AG20443 (cell line): ENCODE measurements at regions not wholly inside any gene's neighbourhood (a gene's known extent, or its start where the extent isn't known, plus 50 kb on each side); places are given as distances from the start of the nearest gene placed in this dataset.

Source experiments
- DNase-seq: peaks from one replicate; pipeline ENCODE4 v3.0.0; 2012; ENCODE audit warnings: low spot score, mixed read lengths

- no peak for DNase-seq
Observed at GRCh38 chr14:101404426-101405170, 156.7 kb upstream of the DIO3 start.

GRCh38 chr14:101405171-101405883 is 156.0 kb upstream of the DIO3 start:
- no peak for DNase-seq

- DNase-seq, result no peak
Observed at GRCh38 chr14:101406921-101407320, 154.4 kb upstream of the DIO3 start.

GRCh38 chr14:101407328-101407727 is 154.0 kb upstream of the DIO3 start:
- DNase-seq, result no peak

- peak; percentile 71 for DNase-seq
Observed at GRCh38 chr14:101408077-101408831, 153.0 kb upstream of the DIO3 start.

DNA sequence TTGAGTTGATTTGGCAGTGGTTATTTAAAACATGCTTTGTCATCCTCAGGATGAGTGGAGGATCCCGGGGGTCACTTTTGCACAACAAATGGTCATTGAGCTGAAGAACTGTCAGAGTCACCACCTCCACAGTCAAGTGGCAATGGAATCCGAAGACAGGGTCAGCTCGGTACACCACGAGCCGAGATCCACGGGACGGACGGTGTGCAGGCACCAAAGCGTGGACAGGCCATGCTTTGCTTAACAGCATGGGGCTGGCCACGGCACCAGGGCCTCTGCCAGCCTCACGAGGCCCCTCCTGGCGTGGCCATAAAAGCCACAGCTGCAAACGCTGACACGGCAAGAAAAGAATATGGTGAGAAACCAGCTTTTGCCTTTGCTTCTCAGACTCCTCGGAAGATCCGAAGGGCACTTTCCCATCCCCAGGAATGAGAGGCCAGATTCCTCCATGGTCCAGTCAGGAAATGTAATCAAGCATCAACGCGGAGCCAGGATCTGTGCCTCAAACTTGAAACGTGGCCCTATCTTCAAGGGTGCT is 152.2 kb upstream of the DIO3 start:
- no peak for DNase-seq

DNA sequence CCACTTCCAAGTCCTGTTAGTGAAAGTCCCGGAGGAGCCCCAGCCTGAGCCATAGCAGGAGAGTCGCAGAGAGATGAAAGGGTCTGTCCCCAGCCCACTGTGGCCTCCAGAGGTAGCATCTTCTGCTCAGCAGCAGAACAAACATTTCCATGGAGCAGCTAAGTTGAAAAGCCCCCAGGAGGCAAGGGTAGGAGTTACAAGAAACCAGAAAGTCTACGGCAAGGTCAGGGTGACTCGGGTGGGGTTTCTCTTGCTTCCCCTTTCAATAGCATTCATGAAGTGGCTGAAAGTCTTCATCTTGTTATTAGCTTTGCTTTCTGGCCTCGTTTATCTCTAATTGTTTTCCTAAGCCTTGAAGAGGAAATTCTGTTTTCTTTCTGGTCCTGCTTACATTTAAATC is 151.2 kb upstream of the DIO3 start:
- DNase-seq, result no peak

DNA sequence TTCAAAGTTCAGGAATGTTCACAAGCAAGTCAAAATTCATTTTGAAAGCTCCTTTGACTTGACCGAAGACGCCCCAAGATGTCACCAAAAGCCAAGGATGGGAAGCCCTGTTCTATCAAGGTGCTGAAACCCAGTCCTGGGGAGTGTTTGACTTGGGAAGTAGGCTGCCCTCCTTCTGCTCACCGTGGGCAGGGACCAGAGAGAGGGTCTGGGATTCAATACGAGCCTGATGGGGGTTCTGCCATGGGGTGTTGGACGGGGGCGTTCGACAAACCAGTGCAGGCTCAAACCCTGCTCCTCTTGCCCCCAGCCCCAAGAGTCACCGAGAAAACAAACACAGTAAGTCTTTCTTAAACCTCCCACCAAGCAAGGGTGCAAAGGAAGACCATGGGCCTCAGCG is 150.1 kb upstream of the DIO3 start:
- no peak for DNase-seq

DNA sequence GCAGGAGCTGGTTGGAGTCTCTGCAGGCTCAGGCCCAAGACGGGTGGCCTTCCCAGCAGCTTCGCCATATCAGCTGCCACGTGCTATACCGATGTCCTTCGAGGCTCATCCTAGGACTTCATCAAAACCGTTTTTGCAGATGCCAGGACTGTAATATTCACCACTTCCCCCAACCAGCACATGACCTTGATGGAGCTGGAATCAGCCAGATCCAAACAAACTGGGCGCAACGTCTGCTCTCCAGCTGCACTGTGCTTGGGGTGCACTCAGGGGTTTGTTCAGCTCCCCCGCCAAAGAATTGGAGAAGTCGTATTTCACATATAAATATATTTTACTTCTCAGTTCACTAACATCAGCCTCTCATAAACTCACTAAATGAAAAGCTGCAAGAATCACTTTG is 149.5 kb upstream of the DIO3 start:
- DNase-seq, result no peak

DNA sequence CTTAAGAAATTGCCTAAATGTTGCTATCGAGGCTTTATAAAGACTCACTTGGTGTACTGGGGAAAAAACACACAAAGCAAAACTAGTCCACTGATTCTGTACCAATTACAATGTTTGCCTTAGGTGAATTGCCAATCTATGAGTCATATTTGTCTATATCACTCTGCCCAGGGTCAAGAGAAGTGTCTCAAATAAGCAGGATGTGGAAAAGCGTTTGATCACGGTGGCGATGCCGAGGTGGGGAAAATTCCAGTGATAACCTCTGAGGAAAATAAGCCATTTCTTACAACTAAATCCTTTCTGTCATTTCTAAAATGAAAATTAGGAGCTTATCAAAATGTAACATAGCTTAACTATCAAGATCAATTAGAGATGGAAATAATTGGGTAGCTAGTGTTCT is 148.6 kb upstream of the DIO3 start:
- no peak for DNase-seq

DNA sequence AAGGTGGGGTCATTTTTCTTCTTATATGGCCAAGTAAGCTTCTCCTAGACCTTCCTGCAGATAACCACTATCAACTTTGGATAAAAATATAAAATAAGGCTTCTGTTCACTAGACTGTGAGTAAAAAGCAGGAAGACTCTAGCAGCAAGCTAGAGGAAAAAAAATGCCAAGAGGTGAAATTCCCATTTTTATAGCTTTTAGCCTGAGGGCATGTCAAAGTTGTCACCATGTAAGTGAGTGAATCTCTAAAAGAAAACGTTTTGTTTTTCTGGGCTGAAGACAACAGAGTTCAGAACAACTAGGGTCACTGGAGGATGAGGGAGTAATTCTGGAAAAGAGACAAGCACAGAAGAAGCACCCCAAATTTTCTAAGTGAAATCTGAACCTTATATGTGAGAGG is 143.9 kb upstream of the DIO3 start:
- DNase-seq, result no peak

DNA sequence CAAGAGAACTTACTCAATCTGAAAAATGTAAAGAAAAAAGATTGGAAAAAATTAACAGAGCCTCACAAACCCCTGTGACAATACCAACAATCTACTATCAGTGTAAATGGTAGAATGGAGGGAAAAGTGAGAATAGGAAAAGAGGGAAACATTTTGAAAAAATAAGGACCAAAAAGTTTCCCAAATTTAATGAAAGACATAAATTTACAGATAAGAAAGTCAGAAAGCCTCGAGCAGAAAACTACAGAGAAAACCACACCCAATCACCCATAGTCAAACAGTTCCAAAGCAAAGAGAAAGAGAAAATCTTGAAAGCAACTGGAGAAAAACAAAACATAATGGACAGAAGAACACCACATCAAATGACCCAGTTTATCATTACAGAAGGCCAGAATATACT is 142.7 kb upstream of the DIO3 start:
- no peak for DNase-seq

DNA sequence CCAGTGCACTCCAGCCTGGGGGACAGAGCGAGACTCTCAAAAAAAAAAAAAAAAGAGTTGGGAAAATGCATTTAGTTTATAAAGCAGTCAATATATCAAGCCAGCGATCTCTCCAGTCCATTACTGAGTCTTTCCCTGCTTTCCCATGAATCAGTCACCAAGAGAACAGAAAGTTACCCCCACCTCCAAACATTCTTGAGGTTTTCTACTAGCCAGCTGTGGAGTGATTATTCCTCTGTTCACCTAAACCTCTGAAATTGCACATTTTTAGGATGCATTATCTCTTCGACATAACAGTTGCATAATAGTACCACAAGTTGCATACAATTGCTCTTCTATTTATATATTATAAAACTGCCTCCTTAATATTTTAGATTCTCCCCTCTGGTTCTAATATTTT is 134.8 kb upstream of the DIO3 start:
- no peak for DNase-seq

DNA sequence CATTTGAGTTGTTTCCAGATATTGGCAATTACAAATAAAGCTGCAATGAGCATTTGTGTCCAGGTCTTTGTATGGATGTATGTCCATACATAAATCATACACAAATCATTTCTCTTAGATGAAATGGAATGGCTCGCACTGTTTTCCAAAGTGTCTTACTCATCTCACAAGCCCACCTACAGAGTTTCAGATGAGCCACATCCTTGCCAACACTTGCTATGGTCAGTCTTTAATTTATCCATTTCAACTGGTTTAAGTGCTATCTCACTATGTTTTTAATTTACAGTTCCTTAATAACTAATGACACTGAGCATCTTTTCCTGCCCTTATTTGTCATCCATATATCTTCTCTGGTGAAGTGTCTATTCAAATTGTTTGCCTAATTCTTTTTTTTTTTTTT is 132.9 kb upstream of the DIO3 start:
- no peak for DNase-seq

- DNase-seq, result no peak
Observed at GRCh38 chr14:101435546-101435945, 125.7 kb upstream of the DIO3 start.

- DNase-seq, result no peak
Observed at GRCh38 chr14:101439023-101439422, 122.3 kb upstream of the DIO3 start.

- no peak for DNase-seq
Observed at GRCh38 chr14:101440496-101440895, 120.8 kb upstream of the DIO3 start.

- no peak for DNase-seq
Observed at GRCh38 chr14:101441710-101442109, 119.6 kb upstream of the DIO3 start.

- DNase-seq, result no peak
Observed at GRCh38 chr14:101442451-101442850, 118.8 kb upstream of the DIO3 start.

DNA sequence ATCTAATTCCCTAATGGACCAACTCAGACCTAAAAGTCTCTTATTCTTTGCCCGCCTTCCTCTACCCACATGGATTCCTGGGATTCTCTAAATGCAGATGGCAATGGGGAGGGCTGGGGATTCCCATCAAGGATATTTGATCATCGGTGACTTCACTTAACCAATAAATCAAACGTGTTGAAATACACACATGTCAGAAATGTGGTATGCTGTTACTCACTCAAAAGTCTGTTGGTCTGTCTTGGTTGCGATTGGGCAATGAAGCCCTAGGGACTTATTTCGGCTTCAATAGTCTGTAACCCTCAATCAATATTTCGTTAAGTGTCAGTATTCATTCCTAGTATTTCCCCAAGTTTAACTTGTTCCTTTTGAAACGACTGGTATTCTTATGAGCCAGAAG is 117.2 kb upstream of the DIO3 start:
- DNase-seq, result peak; percentile 32

- no peak for DNase-seq
Observed at GRCh38 chr14:101445278-101445677, 116.0 kb upstream of the DIO3 start.

DNA sequence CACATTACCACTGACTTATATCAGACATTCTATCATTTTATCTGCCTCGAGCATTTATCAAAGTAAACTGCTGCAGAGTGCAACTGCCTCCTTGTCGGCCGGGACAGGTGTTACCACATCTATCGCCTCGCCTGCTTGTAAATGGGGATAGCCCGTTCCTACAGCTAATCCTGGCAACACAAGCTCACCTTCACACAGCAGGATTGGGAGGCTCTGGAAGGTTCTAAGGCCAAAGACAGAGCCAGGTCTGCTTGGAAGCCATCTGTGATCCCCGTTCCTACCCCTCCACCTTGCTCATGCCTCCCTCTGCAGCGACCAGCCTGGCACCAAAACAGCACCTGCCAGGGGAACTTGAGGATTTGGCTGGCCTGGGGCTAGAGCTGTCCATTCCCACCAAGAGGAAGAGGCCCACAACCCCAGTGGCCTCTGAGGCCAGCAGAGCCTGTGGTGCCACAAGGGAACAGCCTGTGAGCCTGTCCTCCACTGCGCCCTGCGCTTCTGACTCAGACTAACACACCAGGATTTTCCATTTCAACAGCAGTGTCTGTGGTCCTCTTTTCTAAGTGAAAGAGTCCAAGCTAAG is 114.8 kb upstream of the DIO3 start:
- DNase-seq, result no peak
